ENCODE measurements at regions not wholly inside any gene's neighbourhood (a gene's known extent, or its start where the extent isn't known, plus 50 kb on each side); places are given as distances from the start of the nearest gene placed in this dataset.
"Not testable (repeated sequence)": the region's sequence is repeated elsewhere in the genome, so short reads cannot be mapped to it uniquely, and the experiment has no call there.

DNA sequence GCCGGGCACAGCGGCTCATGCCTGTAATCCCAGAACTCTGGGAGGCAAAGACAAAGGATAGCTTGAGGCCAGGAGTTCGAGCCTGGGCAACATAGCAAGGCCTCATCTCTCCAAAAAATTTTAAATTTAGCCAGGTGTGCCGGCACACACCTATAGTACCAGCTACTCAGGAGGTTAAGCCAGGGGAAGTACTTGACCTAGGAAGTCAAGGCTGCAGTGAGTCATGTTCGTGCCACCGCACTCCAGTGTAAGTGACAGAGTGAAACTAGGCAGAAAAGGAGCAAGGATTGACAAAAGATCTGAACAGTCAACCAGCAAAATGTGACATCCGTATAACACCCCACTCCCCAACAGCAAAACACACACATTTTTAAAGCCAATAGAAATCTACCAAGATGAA lies 545.3 kb downstream of the FOXD4L6 start:
- H3K4me2 ChIP-seq (replicated peaks; ENCODE audit: extremely low read depth, low read length, poor library complexity, severe bottlenecking); H3K79me2 ChIP-seq (ENCODE audit: insufficient read depth, low read length); H3K27ac ChIP-seq (ENCODE audit: low read depth in 1 of 2, low read length in 2 of 2); H3K36me3 ChIP-seq (replicated peaks in 1 of 2; ENCODE audit: control insufficient read depth in 1 of 2, insufficient read depth in 2 of 2, low read length in 2 of 2); H3K4me1 Mint-ChIP-seq; DNase-seq; H3K27me3 ChIP-seq (ENCODE audit: control insufficient read depth in 2 of 2, insufficient read depth in 2 of 2, low read length in 2 of 2); H3K9me3 ChIP-seq (replicated peaks in 1 of 2; ENCODE audit: control insufficient read depth in 1 of 2, insufficient read depth in 1 of 2, low read length in 2 of 2); H3K27me3 Mint-ChIP-seq (ENCODE audit: low read depth in 3 of 3); H3K9ac ChIP-seq (ENCODE audit: insufficient read depth, low read length, poor library complexity, severe bottlenecking); H3K36me3 Mint-ChIP-seq; H3K9me3 Mint-ChIP-seq; H3K4me3 ChIP-seq (replicated peaks in 1 of 3; ENCODE audit: low read depth in 2 of 3, low read length in 3 of 3); H4K20me1 ChIP-seq (ENCODE audit: insufficient read depth, low read length); H3K4me1 ChIP-seq (ENCODE audit: control insufficient read depth in 1 of 2, insufficient read depth in 2 of 2, low read length in 2 of 2); H2AFZ ChIP-seq (ENCODE audit: insufficient read depth, low read depth, low read length, poor library complexity, severe bottlenecking); intact Hi-C loops (cut with micrococcal nuclease); H3K27ac Mint-ChIP-seq: not testable (repeated sequence)
- peak overlapping the region in 1 of 2 donors; percentile 53 for H3K4me3 Mint-ChIP-seq
- no CpG with 5 or more reads among the region's 7 CpGs for WGBS (ENCODE audit: insufficient coverage)

DNA sequence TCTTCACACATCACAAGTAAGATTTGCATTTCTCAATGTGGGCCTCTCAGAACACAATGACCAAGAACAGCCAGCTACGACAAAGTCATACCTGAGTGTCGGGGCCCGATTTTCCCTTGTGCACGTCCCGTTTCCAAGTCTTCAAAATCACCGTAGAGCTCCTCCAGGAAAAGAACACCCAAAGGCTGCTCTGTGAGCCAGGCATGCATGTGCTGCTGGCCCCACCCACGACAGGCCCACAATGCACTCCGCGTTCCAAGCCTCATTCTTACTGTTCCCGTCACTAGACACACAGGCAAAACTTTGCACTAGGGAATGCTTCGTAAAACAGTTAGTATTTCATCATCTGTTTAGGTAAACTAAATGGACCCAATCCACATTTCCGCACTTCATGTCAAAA lies 549.6 kb downstream of the FOXD4L6 start:
- H3K9me3 Mint-ChIP-seq; H3K27me3 Mint-ChIP-seq (ENCODE audit: low read depth in 3 of 3); H3K79me2 ChIP-seq (ENCODE audit: insufficient read depth, low read length); H3K4me1 ChIP-seq (ENCODE audit: control insufficient read depth in 1 of 2, insufficient read depth in 2 of 2, low read length in 2 of 2); H4K20me1 ChIP-seq (ENCODE audit: insufficient read depth, low read length); H2AFZ ChIP-seq (ENCODE audit: insufficient read depth, low read depth, low read length, poor library complexity, severe bottlenecking); H3K36me3 Mint-ChIP-seq; H3K4me1 Mint-ChIP-seq; H3K27ac Mint-ChIP-seq; H3K36me3 ChIP-seq (replicated peaks in 1 of 2; ENCODE audit: control insufficient read depth in 1 of 2, insufficient read depth in 2 of 2, low read length in 2 of 2); H3K9me3 ChIP-seq (replicated peaks in 1 of 2; ENCODE audit: control insufficient read depth in 1 of 2, insufficient read depth in 1 of 2, low read length in 2 of 2); H3K4me3 ChIP-seq (replicated peaks in 1 of 3; ENCODE audit: low read depth in 2 of 3, low read length in 3 of 3); H3K4me2 ChIP-seq (replicated peaks; ENCODE audit: extremely low read depth, low read length, poor library complexity, severe bottlenecking); H3K9ac ChIP-seq (ENCODE audit: insufficient read depth, low read length, poor library complexity, severe bottlenecking); intact Hi-C loops (cut with micrococcal nuclease); H3K27ac ChIP-seq (ENCODE audit: low read depth in 1 of 2, low read length in 2 of 2); H3K4me3 Mint-ChIP-seq; H3K27me3 ChIP-seq (ENCODE audit: control insufficient read depth in 2 of 2, insufficient read depth in 2 of 2, low read length in 2 of 2); DNase-seq: not testable (repeated sequence)
- WGBS (ENCODE audit: insufficient coverage): 91% methylated on average over 6 of the region's 12 CpGs

Data from CD14-positive monocyte (primary cell).